ENCODE measurements at regions not wholly inside any gene's neighbourhood (a gene's known extent, or its start where the extent isn't known, plus 50 kb on each side); places are given as distances from the start of the nearest gene placed in this dataset.
"Not testable (repeated sequence)": the region's sequence is repeated elsewhere in the genome, so short reads cannot be mapped to it uniquely, and the experiment has no call there.

- no peak for DNase-seq
These were observed 106.3 kb upstream of the ANKRD28 start for GRCh38 chr3:15903759-15904720.

GRCh38 chr3:15905041-15905440, 107.3 kb upstream of the ANKRD28 start:
- DNase-seq: no peak

DNA sequence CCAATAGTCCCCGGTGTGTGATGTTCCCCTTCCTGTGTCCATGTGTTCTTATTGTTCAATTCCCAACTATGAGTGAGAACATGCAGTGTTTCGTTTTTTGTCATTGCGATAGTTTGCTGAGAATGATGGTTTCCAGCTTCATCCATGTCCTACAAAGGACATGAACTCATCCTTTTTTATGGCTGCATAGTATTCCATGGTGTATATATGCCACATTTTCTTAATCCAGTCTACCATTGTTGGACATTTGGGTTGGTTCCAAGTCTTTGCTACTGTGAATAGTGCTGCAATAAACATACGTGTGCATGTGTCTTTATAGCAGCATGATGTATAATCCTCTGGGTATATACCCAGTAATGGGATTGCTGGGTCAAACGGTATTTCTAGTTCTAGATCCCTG, 109.6 kb upstream of the ANKRD28 start:
- DNase-seq: not testable (repeated sequence)

GRCh38 chr3:15918988-15919387, 121.2 kb upstream of the ANKRD28 start:
- no peak for DNase-seq

DNA sequence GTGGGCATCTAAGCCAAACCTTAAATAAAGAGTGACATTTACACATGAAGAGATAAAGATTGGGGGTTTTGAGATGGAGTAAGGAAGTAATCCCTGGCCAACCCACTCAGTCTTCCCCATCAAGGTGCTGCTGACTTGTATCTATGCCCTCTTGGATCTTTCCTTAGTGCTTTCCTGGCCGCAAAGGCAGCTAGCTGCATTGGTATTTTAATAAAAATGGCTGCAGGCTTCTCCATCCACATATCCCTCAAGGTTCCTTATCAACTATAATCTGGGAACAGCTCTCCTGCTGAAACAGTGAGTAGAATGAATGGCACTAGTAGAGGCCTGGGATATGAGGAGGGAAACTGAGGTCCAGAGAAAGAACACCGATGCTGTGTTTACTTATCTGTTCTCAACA, 122.2 kb upstream of the ANKRD28 start:
- no peak for DNase-seq

DNA sequence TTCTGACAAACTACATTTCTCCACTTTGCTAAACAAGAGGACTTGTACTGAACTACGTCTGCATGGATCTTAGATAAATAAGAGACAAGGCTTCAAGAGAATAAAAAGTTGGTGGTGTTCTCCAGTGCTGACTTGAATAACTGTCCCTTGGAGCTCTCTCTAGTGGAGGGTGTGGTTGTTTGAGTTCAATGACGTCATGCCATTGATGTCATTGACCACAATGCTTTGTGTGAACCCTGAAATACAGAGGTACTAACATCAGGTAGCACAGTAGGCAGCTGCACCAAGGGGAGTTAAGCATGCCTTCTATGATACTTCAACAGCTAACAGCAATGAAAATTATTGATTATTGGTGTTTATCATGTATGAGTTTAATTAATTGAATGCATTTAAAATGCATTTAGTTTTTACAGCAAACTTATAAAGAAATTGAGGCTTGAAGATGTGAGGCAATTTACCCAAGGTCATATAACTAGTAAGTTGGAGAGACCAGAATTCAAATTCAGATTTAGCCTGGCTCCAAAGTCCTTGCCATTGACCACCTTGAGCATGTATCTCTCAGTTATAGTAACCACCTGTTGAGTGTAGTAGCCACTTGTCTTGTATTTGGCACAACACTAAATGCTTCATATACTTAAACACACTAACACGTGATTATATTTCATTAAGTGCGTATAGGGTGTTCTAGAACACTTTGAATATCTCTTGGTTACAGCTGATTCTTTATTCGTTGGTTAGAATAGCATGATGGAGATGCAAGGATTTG, 126.0 kb upstream of the ANKRD28 start:
- DNase-seq: no peak

DNA sequence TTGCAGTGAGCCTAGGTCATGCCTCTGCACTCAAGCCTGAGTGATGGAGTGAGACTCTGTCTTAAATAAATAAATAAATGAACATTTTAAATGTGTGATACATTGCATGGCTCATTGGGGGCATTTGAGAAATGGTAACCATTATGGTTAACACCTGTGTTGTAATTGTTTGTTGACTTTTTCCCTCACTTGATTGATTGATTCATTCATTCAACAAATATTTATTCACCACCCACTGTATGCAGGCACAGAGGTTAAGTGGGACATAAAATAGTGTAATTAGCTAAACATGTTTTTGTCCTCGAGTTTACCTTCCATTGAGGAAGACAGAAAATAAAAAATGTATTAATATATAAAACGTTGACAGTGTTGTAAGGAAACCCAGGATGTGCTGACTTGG, 127.1 kb upstream of the ANKRD28 start:
- no peak for DNase-seq

- DNase-seq: no peak
These were observed 129.1 kb upstream of the ANKRD28 start for GRCh38 chr3:15926871-15927270.

DNA sequence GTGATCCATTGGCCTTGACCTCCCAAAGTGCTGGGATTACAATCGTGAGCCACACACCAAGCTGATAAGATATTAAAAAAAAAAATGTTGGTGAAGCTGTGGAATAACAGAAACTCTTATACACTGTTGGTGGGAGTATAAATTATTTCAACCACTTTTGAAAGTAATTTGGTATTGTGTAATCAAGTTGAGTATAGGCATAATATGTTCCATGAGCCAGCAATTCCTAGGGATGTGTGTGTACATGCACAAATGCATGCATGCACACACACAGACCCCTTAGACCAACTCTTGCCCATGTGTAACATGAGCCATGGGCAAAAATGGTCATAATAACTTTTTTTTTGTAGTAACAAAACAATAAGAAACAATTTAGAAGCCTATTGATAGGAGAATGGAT, 130.2 kb upstream of the ANKRD28 start:
- no peak for DNase-seq

DNA sequence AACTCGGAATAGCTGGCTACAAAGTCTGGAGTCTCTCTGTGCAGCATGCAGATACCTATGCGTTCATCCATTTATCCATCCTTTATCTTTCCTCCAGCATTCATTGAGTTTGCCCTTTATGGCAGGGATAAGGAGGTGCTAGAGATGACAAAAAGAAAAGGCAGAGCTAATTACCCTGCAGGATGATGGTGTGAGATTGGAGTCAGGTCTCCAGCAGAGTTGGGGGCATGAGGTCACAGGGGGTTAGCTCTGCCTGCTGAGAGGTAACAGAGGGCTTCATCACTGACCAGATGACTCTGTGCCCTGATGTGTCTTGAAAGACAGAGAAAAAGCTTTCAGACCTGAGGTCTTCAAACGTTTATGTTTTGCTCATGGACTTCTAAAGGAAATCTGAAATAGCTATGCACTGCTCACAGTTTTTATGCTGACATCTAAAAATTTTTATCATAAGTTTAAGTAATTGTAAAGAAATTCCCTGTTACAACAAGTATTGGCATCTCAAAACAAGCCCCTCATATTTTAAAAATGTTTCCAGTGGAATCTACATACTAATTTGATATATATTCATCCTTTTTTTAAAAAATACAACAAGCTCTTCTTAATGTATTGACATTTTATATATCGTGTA, 132.3 kb upstream of the ANKRD28 start:
- DNase-seq: no peak

GRCh38 chr3:15932348-15933300, 134.8 kb upstream of the ANKRD28 start:
- DNase-seq: peak; percentile 19

DNA sequence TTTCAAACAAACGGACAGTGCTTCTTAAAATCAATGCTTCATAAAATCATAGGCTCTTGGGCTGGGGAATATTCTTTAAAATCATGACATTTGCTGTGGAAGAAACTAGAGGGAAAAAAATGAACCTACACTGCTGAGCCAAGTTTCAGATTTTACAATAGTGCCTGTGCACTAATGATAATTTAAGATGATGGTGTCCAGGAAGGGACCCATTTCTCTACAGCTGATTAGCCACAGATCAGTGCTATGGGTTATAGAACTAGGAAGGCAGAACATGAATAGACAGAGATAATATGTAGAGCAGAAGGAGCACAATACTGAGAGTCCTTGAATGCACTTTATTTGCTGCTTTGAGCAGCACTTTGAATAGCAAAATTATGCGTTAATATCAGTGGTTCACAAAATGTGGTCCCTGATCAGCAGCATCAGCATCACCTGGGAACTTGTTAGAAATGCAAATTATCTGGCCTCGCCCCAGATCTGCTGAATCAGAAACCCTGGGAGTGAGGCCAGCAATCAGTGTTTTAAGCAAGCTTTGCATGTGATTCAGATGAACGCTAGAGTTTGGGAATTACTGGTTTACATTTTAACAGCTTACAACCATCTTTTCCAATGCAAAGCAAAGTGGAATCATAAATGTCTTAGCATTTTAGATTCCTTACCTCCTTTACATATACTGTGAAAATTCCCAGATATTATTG, 135.8 kb upstream of the ANKRD28 start:
- DNase-seq: no peak

DNA sequence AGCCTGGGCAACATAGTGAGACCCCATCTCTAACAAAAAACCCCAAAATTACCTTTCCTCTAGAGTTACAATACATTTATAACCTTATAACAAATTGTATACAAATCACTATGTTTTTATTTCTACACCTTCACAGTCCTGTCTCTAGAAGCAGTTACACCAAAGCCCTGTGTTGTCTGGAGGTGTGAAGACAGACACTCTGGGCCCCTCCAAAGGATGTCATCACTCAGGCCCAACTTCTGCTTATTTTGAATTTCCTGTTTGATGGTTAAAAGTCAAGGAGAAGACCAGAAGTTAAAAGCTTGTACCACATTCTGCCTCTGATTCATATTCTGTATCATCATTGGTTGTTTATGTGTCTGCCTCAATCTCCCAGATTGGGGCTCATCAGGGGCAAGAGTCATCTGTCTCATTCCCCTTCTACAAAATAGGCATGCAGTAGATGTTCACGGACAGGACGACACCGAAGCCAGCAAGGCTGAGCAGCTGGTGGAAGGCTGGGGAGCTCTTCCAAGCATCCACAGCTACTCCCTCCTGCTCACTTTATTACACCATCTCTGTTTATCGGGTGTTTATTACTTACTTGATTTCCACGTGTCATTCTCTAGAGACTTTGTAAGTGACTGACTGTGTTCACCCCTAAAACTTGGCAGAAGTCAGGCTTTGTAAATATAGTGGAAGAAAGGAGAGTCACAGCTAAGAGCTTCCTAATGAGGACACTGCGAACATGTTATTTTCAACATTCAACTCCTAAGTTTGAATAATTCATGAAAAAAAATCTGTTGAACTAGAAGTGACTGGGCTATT, 136.8 kb upstream of the ANKRD28 start:
- DNase-seq: no peak

GRCh38 chr3:15936312-15936711, 138.5 kb upstream of the ANKRD28 start:
- DNase-seq: no peak

- DNase-seq: no peak
These were observed 142.9 kb upstream of the ANKRD28 start for GRCh38 chr3:15940641-15941040.

DNA sequence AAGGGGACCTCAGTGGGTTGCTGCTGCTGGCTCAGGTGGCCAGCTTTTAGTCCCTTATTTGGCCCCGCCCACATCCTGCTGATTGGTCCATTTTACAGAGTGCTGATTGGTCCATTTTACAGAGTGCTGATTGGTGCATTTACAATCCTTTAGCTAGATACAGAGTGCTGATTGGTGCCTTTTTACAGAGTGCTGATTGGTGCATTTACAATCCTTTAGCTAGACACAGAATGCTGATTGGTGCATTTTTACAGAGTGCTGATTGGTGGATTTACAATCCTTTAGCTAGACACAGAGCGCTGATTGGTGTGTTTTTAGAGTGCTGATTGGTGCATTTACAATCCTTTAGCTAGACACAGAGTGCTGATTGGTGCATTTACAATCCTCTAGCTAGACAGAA, 143.7 kb upstream of the ANKRD28 start:
- DNase-seq: not testable (repeated sequence)

GRCh38 chr3:15941958-15942357, 144.2 kb upstream of the ANKRD28 start:
- no peak for DNase-seq

DNA sequence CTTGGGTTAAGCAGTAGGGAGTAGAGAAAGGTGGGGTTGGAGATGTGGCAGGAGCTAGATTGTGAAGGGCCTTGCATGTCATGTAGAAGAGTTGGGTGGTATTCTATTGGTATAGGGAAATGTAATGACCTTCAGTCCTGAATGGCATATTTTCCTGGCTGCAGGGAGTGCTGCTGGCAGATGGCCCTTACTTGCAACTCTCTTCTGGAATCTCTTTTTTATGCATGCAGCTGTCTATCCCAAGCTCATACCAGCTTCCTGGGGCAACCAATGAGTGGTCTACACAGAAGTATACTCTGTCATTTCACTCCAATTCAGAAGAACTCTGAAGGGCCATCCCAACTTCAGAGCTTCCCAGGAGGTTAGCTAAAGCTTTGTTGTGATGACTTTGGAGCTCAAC, 144.7 kb upstream of the ANKRD28 start:
- DNase-seq: no peak

DNA sequence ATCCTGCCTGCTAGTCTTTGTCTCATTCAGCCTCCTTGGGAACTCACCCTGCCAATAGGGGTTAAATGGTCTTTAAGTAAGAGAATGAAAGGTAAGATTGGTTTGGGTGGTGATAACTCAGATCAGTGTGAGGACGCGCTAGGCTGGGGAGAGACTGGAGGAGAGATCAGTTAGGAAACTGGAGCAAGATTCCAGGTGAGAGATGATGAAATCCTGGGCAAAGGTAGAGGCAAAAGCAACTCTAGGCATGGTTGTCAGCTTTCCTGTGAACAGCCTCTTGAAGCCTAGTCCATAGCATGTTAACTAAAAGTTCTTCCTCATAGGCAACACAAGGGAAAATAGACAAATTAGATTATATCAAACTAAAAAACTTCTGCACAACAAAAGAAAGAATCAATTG, 145.2 kb upstream of the ANKRD28 start:
- no peak for DNase-seq

DNA sequence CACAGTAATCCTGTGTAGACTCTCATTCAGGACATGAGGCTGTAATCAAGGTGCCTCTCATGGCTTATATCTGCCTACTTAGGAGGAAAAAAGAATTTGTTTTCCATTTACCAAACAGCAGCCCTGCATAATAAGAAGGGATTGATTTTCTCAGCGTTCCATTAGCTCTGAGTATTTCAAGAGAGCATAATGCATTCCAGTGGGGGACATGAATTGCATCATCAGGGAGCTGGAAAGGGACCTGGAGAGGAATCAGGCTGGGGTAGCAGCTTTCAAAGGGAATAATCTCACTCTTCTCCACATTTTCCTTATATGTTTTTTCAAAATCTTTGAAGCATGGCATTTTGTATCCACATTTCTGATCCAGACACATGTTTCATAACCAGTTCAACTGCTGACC, 150.6 kb upstream of the ANKRD28 start:
- no peak for DNase-seq
